ENCODE measurements at regions not wholly inside any gene's neighbourhood (a gene's known extent, or its start where the extent isn't known, plus 50 kb on each side); places are given as distances from the start of the nearest gene placed in this dataset.
"Not testable (repeated sequence)": the region's sequence is repeated elsewhere in the genome, so short reads cannot be mapped to it uniquely, and the experiment has no call there.

GRCh38 chr15:96472681-96473080 lies 142.2 kb downstream of the NR2F2 start:
- no peaks in the 10 kb centered on the region for H3K27me3 ChIP-seq (replicated peaks; ENCODE audit: insufficient read depth, low read length)
- H3K9me3 ChIP-seq (replicated peaks; ENCODE audit: insufficient read depth, low read length): no peaks in the 10 kb centered on the region
- no peaks in the 10 kb centered on the region for H3K4me1 ChIP-seq (ENCODE audit: low read length)
- no peak overlapping the region for H3K27ac ChIP-seq (ENCODE audit: low read length)
- H3F3A ChIP-seq (ENCODE audit: insufficient read depth, low read length): no peaks in the 10 kb centered on the region
- DNase-seq: no peak
- H4K20me1 ChIP-seq (ENCODE audit: insufficient read depth, low read length): no peaks in the 10 kb centered on the region
- no peak overlapping the region for H3K4me2 ChIP-seq (ENCODE audit: low read depth, low read length)
- no peak for TF ChIP-seq EZH2 (optimal IDR thresholded peaks at IDR 0.05; ENCODE audit: low read depth, low read length)
- H3K9me2 ChIP-seq (replicated peaks; ENCODE audit: insufficient read depth, low read length): no peaks in the 10 kb centered on the region
- H2AFZ ChIP-seq (ENCODE audit: low read length): no peak overlapping the region
- no peak overlapping the region for H3K4me3 ChIP-seq (ENCODE audit: low read length)
- H3K9ac ChIP-seq (ENCODE audit: low read length): no peak overlapping the region
- H3K79me2 ChIP-seq (ENCODE audit: low read length): no peaks in the 10 kb centered on the region
- H3K36me3 ChIP-seq (replicated peaks; ENCODE audit: insufficient read depth, low read length): no peaks in the 10 kb centered on the region

- TF ChIP-seq CTCF (IDR thresholded peaks at IDR 0.05; ENCODE audit: low read length) (no peak), EZH2 (optimal IDR thresholded peaks at IDR 0.05; ENCODE audit: low read depth, low read length) (no peak), EZH2phosphoT487 (IDR thresholded peaks at IDR 0.05; ENCODE audit: low read length) (no peak)
- H2AFZ ChIP-seq (ENCODE audit: low read length): no peak overlapping the region
- no peak overlapping the region for H3K27ac ChIP-seq (ENCODE audit: low read length)
- H3K9me2 ChIP-seq (replicated peaks; ENCODE audit: insufficient read depth, low read length): no peaks in the 10 kb centered on the region
- no peak for DNase-seq
- no peaks in the 10 kb centered on the region for H3K27me3 ChIP-seq (replicated peaks; ENCODE audit: insufficient read depth, low read length)
- H3K9me3 ChIP-seq (replicated peaks; ENCODE audit: insufficient read depth, low read length): no peaks in the 10 kb centered on the region
- H3K9ac ChIP-seq (ENCODE audit: low read length): no peak overlapping the region
- H3K4me1 ChIP-seq (ENCODE audit: low read length): no peaks in the 10 kb centered on the region
- no peaks in the 10 kb centered on the region for H4K20me1 ChIP-seq (ENCODE audit: insufficient read depth, low read length)
- H3K79me2 ChIP-seq (ENCODE audit: low read length): no peaks in the 10 kb centered on the region
- H3K36me3 ChIP-seq (replicated peaks; ENCODE audit: insufficient read depth, low read length): no peaks in the 10 kb centered on the region
- H3F3A ChIP-seq (ENCODE audit: insufficient read depth, low read length): no peaks in the 10 kb centered on the region
- H3K4me3 ChIP-seq (ENCODE audit: low read length): no peak overlapping the region
- H3K4me2 ChIP-seq (ENCODE audit: low read depth, low read length): no peak overlapping the region
Observed at GRCh38 chr15:96473556-96473955, 143.1 kb downstream of the NR2F2 start.

- H3K4me1 ChIP-seq (ENCODE audit: low read length): no peaks in the 10 kb centered on the region
- H3F3A ChIP-seq (ENCODE audit: insufficient read depth, low read length): no peaks in the 10 kb centered on the region
- H3K79me2 ChIP-seq (ENCODE audit: low read length): no peaks in the 10 kb centered on the region
- H3K27ac ChIP-seq (ENCODE audit: low read length): no peak overlapping the region
- no peak overlapping the region for H3K4me2 ChIP-seq (ENCODE audit: low read depth, low read length)
- H3K9me3 ChIP-seq (replicated peaks; ENCODE audit: insufficient read depth, low read length): no peaks in the 10 kb centered on the region
- no peaks in the 10 kb centered on the region for H4K20me1 ChIP-seq (ENCODE audit: insufficient read depth, low read length)
- no peaks in the 10 kb centered on the region for H3K9me2 ChIP-seq (replicated peaks; ENCODE audit: insufficient read depth, low read length)
- H3K27me3 ChIP-seq (replicated peaks; ENCODE audit: insufficient read depth, low read length): no peaks in the 10 kb centered on the region
- no peaks in the 10 kb centered on the region for H3K36me3 ChIP-seq (replicated peaks; ENCODE audit: insufficient read depth, low read length)
- no peak for DNase-seq
- no peak overlapping the region for H2AFZ ChIP-seq (ENCODE audit: low read length)
- H3K9ac ChIP-seq (ENCODE audit: low read length): no peak overlapping the region
- no peak for TF ChIP-seq CTCF (IDR thresholded peaks at IDR 0.05; ENCODE audit: low read length)
- TF ChIP-seq EZH2 (optimal IDR thresholded peaks at IDR 0.05; ENCODE audit: low read depth, low read length): no peak
- TF ChIP-seq EZH2phosphoT487 (IDR thresholded peaks at IDR 0.05; ENCODE audit: low read length): no peak
- H3K4me3 ChIP-seq (ENCODE audit: low read length): no peak overlapping the region
Observed at GRCh38 chr15:96474231-96474664, 143.7 kb downstream of the NR2F2 start.

- Histone ChIP-seq H3K4me3 (ENCODE audit: low read length) (no peak overlapping the region), H3K27me3 (replicated peaks; ENCODE audit: insufficient read depth, low read length) (no peaks in the 10 kb centered on the region), H3K27ac (ENCODE audit: low read length) (no peak overlapping the region), H3F3A (ENCODE audit: insufficient read depth, low read length) (no peaks in the 10 kb centered on the region), H3K9ac (ENCODE audit: low read length) (no peak overlapping the region), H3K36me3 (replicated peaks; ENCODE audit: insufficient read depth, low read length) (no peaks in the 10 kb centered on the region), H3K9me3 (replicated peaks; ENCODE audit: insufficient read depth, low read length) (no peaks in the 10 kb centered on the region), H4K20me1 (ENCODE audit: insufficient read depth, low read length) (no peaks in the 10 kb centered on the region), H3K79me2 (ENCODE audit: low read length) (no peaks in the 10 kb centered on the region), H2AFZ (ENCODE audit: low read length) (no peak overlapping the region), H3K9me2 (replicated peaks; ENCODE audit: insufficient read depth, low read length) (no peaks in the 10 kb centered on the region), H3K4me1 (ENCODE audit: low read length) (no peaks in the 10 kb centered on the region), H3K4me2 (ENCODE audit: low read depth, low read length) (no peak overlapping the region)
- DNase-seq: no peak
- TF ChIP-seq EZH2phosphoT487 (IDR thresholded peaks at IDR 0.05; ENCODE audit: low read length) (no peak), CTCF (IDR thresholded peaks at IDR 0.05; ENCODE audit: low read length) (no peak), EZH2 (optimal IDR thresholded peaks at IDR 0.05; ENCODE audit: low read depth, low read length) (no peak)
Observed at GRCh38 chr15:96477227-96477626, 146.7 kb downstream of the NR2F2 start.

GRCh38 chr15:96484412-96484811 lies 153.9 kb downstream of the NR2F2 start:
- H3K79me2 ChIP-seq (ENCODE audit: low read length); H4K20me1 ChIP-seq (ENCODE audit: insufficient read depth, low read length); H3K9me2 ChIP-seq (replicated peaks; ENCODE audit: insufficient read depth, low read length); H3K9ac ChIP-seq (ENCODE audit: low read length); H3K27ac ChIP-seq (ENCODE audit: low read length); H3K27me3 ChIP-seq (replicated peaks; ENCODE audit: insufficient read depth, low read length); H3K4me2 ChIP-seq (ENCODE audit: low read depth, low read length); H3F3A ChIP-seq (ENCODE audit: insufficient read depth, low read length); H2AFZ ChIP-seq (ENCODE audit: low read length); H3K9me3 ChIP-seq (replicated peaks; ENCODE audit: insufficient read depth, low read length); DNase-seq; H3K4me3 ChIP-seq (ENCODE audit: low read length); H3K4me1 ChIP-seq (ENCODE audit: low read length); H3K36me3 ChIP-seq (replicated peaks; ENCODE audit: insufficient read depth, low read length): not testable (repeated sequence)

All from MM.1S (cell line).